GM12878 (cell line): ENCODE measurements at regions not wholly inside any gene's neighbourhood (a gene's known extent, or its start where the extent isn't known, plus 50 kb on each side); places are given as distances from the start of the nearest gene placed in this dataset.
A peak's percentile ranks its signal among the peaks of the same experiment; 100 is the strongest.

ENCODE experiments used
- BACH1 ChIP-seq: fragments of 450-650 bp; IDR thresholded peaks from 2 replicates; pipeline ENCODE4 v1.6.1; 2017; ENCODE audit warnings: mild to moderate bottlenecking, borderline replicate concordance
- BHLHE40 ChIP-seq, 2 experiments: fragments of 450-650 bp in 1 of 2; IDR thresholded peaks; 2 replicates each; pipeline ENCODE4 v1.6.1; 2011 to 2017; ENCODE audit warnings: low read depth in 2 of 2, borderline replicate concordance in 1 of 2, improper control_type of control experiment in 1 of 2, low read length in 1 of 2, mild to moderate bottlenecking in 1 of 2
- CBFB ChIP-seq: IDR thresholded peaks from 2 replicates; pipeline ENCODE4 v1.6.1; 2016; ENCODE audit warnings: antibody characterized with exemption, low read depth
- ETV6 ChIP-seq, 2 experiments: fragments of 450-650 bp in 1 of 2; IDR thresholded peaks in 1 of 2; conservative IDR thresholded peaks in 1 of 2; 2 replicates each; pipeline ENCODE4 v1.6.1; 2014; ENCODE audit warnings: antibody characterized with exemption in 1 of 2, borderline replicate concordance in 1 of 2, low read depth in 1 of 2, mild to moderate bottlenecking in 1 of 2, moderate library complexity in 1 of 2
- EZH2 ChIP-seq: IDR thresholded peaks from 2 replicates; pipeline ENCODE4 v1.6.1; 2012; ENCODE audit warnings: low read depth, mild to moderate bottlenecking, control low read depth, inconsistent platforms, low read length, borderline replicate concordance; ENCODE audit not compliant: control insufficient read depth
- FOXK2 ChIP-seq: fragments of 450-650 bp; IDR thresholded peaks from 2 replicates; pipeline ENCODE4 v1.6.1; 2017; ENCODE audit warnings: mild to moderate bottlenecking, moderate library complexity
- FOXM1 ChIP-seq: IDR thresholded peaks from 2 replicates; pipeline ENCODE4 v1.6.1; 2012; ENCODE audit warnings: low read depth, mild to moderate bottlenecking, inconsistent platforms, low read length, moderate library complexity
- IKZF2 ChIP-seq, 2 experiments: fragments of 450-650 bp; IDR thresholded peaks; 2 replicates each; pipeline ENCODE4 v1.6.1; 2017; ENCODE audit warnings: mild to moderate bottlenecking in 2 of 2, moderate library complexity in 2 of 2
- IRF4 ChIP-seq: IDR thresholded peaks from 2 replicates; pipeline ENCODE4 v1.6.1; 2011; ENCODE audit warnings: low read depth, low read length
- KDM1A ChIP-seq: fragments of 200-600 bp; sonication (generic); IDR thresholded peaks from 2 replicates; pipeline ENCODE4 v1.6.1; 2016; ENCODE audit warnings: borderline replicate concordance
- KLF5 ChIP-seq: fragments of 450-650 bp; IDR thresholded peaks from 2 replicates; pipeline ENCODE4 v1.6.1; 2014; ENCODE audit warnings: mild to moderate bottlenecking; ENCODE audit not compliant: partially characterized antibody
- MXI1 ChIP-seq: fragments of 150-350 bp; IDR thresholded peaks from 2 replicates; pipeline ENCODE4 v1.6.1; 2011; ENCODE audit warnings: low read depth, mild to moderate bottlenecking, inconsistent platforms, low read length, improper control_type of control experiment
- NR2C1 ChIP-seq: fragments of 450-650 bp; IDR thresholded peaks from 2 replicates; pipeline ENCODE4 v1.6.1; 2017; ENCODE audit warnings: antibody characterized with exemption, mild to moderate bottlenecking, moderate library complexity
- NR2C2 ChIP-seq: IDR thresholded peaks from 2 replicates; pipeline ENCODE4 v1.6.1; 2011; ENCODE audit warnings: borderline replicate concordance, low read depth; ENCODE audit not compliant: control insufficient read depth, insufficient read length
- PAX8 ChIP-seq: fragments of 450-650 bp; IDR thresholded peaks from 2 replicates; pipeline ENCODE4 v1.6.1; 2017; ENCODE audit warnings: mild to moderate bottlenecking, moderate library complexity
- POLR2AphosphoS5 ChIP-seq: IDR thresholded peaks from 2 replicates; pipeline ENCODE4 v1.6.1; 2011; ENCODE audit warnings: mild to moderate bottlenecking, low read length, inconsistent platforms
- RBBP5 ChIP-seq: fragments of 200-600 bp; sonication (generic); conservative IDR thresholded peaks from 2 replicates; pipeline ENCODE4 v1.6.1; 2016
- SIN3A ChIP-seq: IDR thresholded peaks from 2 replicates; pipeline ENCODE4 v1.6.1; 2012; ENCODE audit warnings: low read depth, low read length, improper control_type of control experiment
- SIX5 ChIP-seq: IDR thresholded peaks from 2 replicates; pipeline ENCODE4 v1.6.1; 2011; ENCODE audit warnings: mild to moderate bottlenecking, low read depth, low read length, moderate library complexity; ENCODE audit not compliant: severe bottlenecking
- SREBF2 ChIP-seq: IDR thresholded peaks from 2 replicates; pipeline ENCODE4 v1.6.1; 2012; ENCODE audit warnings: mild to moderate bottlenecking, low read length
- SUZ12 ChIP-seq: fragments of 200-600 bp; sonication (generic); IDR thresholded peaks from one replicate; pipeline ENCODE4 v1.6.1; 2018; ENCODE audit warnings: antibody characterized with exemption, mild to moderate bottlenecking; ENCODE audit not compliant: unreplicated experiment
- TAF1 ChIP-seq: IDR thresholded peaks from 2 replicates; pipeline ENCODE4 v1.6.1; 2011; ENCODE audit warnings: mild to moderate bottlenecking, low read depth, low read length, borderline replicate concordance
- TF ChIP-seq, protein P1 (sequence below): IDR thresholded peaks from 2 replicates; pipeline ENCODE4 v1.6.1; 2011; ENCODE audit warnings: borderline replicate concordance, low read depth, mild to moderate bottlenecking, moderate library complexity, low read length; ENCODE audit not compliant: insufficient read depth, poor library complexity, severe bottlenecking
- TF ChIP-seq, protein P2 (sequence below): fragments of 150-350 bp; IDR thresholded peaks from 2 replicates; pipeline ENCODE4 v1.6.1; 2016; ENCODE audit warnings: low read depth, low read length
- TF ChIP-seq, protein P3 (sequence below): fragments of 150-350 bp; IDR thresholded peaks from 2 replicates; pipeline ENCODE4 v1.6.1; 2014; ENCODE audit warnings: mild to moderate bottlenecking, low read depth, low read length

DNA sequence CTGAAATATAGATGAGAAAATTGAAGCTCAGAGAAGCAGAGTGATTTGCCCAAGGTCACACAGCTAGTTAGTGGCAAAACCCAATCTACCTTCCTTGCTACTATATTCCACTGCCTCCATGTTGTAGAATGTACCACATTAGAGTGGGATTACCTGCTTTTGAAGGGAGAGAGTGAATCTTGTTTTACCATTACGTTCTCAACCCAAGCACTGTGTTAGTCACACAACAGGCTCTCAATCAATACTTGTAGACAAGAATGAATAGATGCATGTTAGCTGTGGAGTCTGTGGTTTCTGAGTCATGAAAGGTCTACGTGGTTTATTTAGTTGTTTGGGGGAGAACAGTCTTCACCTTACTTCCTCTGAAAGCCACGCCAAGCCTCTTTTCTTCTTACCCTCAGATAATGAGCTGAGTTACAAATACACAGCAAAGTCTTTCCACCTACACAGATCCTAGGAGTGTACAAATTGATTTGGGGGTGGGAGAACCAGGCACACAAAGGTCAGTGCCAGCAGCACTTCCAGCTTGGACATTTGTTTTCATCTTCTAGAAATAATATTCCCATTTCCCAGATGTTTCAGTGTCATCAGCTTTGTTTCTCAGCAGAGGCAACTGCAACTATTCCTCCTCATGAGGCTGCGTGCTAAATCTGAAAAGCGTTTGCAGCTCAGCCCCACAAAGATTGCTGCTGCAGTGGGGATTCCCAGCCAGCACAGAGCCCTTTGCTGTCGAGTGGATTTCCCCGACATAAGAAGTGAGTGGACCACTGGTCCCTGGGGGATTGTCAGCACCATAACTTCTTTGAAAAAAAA lies 71.5 kb upstream of the ADO start (continued):
- TF ChIP-seq ETV6 (conservative IDR thresholded peaks at IDR 0.05 in 1 of 2, IDR thresholded peaks at IDR 0.05 in 1 of 2; ENCODE audit: borderline replicate concordance in 1 of 2, low read depth in 1 of 2) (peak in 1 of 2 experiments; percentile 80; a peak in 1 of 4 replicates), SIN3A (no peak), IRF4 (peak; percentile 87), BHLHE40 (IDR thresholded peaks at IDR 0.05; ENCODE audit: borderline replicate concordance in 1 of 2, low read depth in 2 of 2, low read length in 1 of 2) (peak; percentile 44 to 54; a peak in 2 of 4 replicates), NR2C2 (no peak), NR2C1 (no peak), CBFB (peak; percentile 97), SIX5 (no peak), PAX8 (no peak), SUZ12 (no peak), EZH2 (no peak), FOXM1 (peak; percentile 97), MXI1 (no peak; the same call in 1 of the 2 replicates), IKZF2 (IDR thresholded peaks at IDR 0.05) (peak; percentile 94 to 95), TAF1 (peak; percentile 23; the same call in 1 of the 2 replicates), KLF5 (peak; percentile 77), FOXK2 (no peak), KDM1A (peak; percentile 61; the same call in 1 of the 2 replicates), RBBP5 (no peak; the same call in 1 of the 2 replicates), BACH1 (peak; percentile 72; the same call in 1 of the 2 replicates), SREBF2 (no peak), POLR2AphosphoS5 (peak; percentile 89)
- TF ChIP-seq, protein P1, sequence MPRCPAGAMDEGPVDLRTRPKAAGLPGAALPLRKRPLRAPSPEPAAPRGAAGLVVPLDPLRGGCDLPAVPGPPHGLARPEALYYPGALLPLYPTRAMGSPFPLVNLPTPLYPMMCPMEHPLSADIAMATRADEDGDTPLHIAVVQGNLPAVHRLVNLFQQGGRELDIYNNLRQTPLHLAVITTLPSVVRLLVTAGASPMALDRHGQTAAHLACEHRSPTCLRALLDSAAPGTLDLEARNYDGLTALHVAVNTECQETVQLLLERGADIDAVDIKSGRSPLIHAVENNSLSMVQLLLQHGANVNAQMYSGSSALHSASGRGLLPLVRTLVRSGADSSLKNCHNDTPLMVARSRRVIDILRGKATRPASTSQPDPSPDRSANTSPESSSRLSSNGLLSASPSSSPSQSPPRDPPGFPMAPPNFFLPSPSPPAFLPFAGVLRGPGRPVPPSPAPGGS: no peak
- TF ChIP-seq, protein P2, sequence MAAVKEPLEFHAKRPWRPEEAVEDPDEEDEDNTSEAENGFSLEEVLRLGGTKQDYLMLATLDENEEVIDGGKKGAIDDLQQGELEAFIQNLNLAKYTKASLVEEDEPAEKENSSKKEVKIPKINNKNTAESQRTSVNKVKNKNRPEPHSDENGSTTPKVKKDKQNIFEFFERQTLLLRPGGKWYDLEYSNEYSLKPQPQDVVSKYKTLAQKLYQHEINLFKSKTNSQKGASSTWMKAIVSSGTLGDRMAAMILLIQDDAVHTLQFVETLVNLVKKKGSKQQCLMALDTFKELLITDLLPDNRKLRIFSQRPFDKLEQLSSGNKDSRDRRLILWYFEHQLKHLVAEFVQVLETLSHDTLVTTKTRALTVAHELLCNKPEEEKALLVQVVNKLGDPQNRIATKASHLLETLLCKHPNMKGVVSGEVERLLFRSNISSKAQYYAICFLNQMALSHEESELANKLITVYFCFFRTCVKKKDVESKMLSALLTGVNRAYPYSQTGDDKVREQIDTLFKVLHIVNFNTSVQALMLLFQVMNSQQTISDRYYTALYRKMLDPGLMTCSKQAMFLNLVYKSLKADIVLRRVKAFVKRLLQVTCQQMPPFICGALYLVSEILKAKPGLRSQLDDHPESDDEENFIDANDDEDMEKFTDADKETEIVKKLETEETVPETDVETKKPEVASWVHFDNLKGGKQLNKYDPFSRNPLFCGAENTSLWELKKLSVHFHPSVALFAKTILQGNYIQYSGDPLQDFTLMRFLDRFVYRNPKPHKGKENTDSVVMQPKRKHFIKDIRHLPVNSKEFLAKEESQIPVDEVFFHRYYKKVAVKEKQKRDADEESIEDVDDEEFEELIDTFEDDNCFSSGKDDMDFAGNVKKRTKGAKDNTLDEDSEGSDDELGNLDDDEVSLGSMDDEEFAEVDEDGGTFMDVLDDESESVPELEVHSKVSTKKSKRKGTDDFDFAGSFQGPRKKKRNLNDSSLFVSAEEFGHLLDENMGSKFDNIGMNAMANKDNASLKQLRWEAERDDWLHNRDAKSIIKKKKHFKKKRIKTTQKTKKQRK: no peak
- TF ChIP-seq, protein P3, sequence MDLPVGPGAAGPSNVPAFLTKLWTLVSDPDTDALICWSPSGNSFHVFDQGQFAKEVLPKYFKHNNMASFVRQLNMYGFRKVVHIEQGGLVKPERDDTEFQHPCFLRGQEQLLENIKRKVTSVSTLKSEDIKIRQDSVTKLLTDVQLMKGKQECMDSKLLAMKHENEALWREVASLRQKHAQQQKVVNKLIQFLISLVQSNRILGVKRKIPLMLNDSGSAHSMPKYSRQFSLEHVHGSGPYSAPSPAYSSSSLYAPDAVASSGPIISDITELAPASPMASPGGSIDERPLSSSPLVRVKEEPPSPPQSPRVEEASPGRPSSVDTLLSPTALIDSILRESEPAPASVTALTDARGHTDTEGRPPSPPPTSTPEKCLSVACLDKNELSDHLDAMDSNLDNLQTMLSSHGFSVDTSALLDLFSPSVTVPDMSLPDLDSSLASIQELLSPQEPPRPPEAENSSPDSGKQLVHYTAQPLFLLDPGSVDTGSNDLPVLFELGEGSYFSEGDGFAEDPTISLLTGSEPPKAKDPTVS: no peak
